B cell (primary cell): ENCODE measurements at regions not wholly inside any gene's neighbourhood (a gene's known extent, or its start where the extent isn't known, plus 50 kb on each side); places are given as distances from the start of the nearest gene placed in this dataset.

Experiments used
- ATAC-seq: fragments of 200-7000 bp; cut with Tn5 transposase; one replicate; pipeline ENCODE4 v1.10.0; 2021; ENCODE audit warnings: low read depth, mild to moderate bottlenecking, moderate number of reproducible peaks, moderate library complexity
- CTCF ChIA-PET: fragments of 350-600 bp; sonication (Branson Sonifier 250); formaldehyde crosslinking; loops from one replicate; lab custom pipeline; 2021; ENCODE audit warnings: antibody characterized with exemption, inconsistent platforms; lab: Charles Lee
- POLR2A ChIA-PET: fragments of 350-600 bp; sonication (Branson Sonifier 250); formaldehyde crosslinking; loops from one replicate; lab custom pipeline; 2021; ENCODE audit warnings: antibody characterized with exemption; lab: Charles Lee
- DNase-seq: peaks from one replicate; pipeline ENCODE4 v3.0.0; 2013
- H2AFZ ChIP-seq: 2 replicates; pipeline ENCODE4 v1.6.1; 2012; ENCODE audit warnings: mild to moderate bottlenecking, low read depth, low read length; ENCODE audit not compliant: insufficient read depth, poor library complexity, severe bottlenecking
- H3K27ac ChIP-seq, 2 donors: 1 replicate in 1 of 2; 2 replicates in 1 of 2; pipeline ENCODE4 v1.5.1; 2012 to 2013; ENCODE audit warnings: low read length in 2 of 2, mild to moderate bottlenecking in 2 of 2, moderate library complexity in 1 of 2
- H3K27me3 ChIP-seq, 4 experiments: fragments of 200-600 bp in 1 of 4; sonication (generic) in 1 of 4; replicated peaks in 1 of 4; 1 replicate in 2 of 4; 2 replicates in 2 of 4; pipeline versions ENCODE4 v1.6.1 to v1.7.0; 2013 to 2016; ENCODE audit warnings: low read length in 3 of 4, mild to moderate bottlenecking in 2 of 4, mixed read lengths in 1 of 4, moderate library complexity in 1 of 4; ENCODE audit not compliant: insufficient read depth in 4 of 4, control insufficient read depth in 3 of 4; ENCODE audit errors: control extremely low read depth in 1 of 4
- H3K36me3 ChIP-seq, 2 experiments: replicated peaks in 1 of 2; 1 replicate in 1 of 2; 2 replicates in 1 of 2; pipeline versions ENCODE4 v1.6.1 to v1.7.1; 2013; ENCODE audit warnings: low read length in 1 of 2; ENCODE audit not compliant: insufficient read depth in 2 of 2, control insufficient read depth in 1 of 2; ENCODE audit errors: control extremely low read depth in 1 of 2, extremely low read depth in 1 of 2
- H3K4me1 ChIP-seq, 2 donors: fragments of 200-600 bp in 1 of 2; sonication (generic) in 1 of 2; 1 replicate in 1 of 2; 2 replicates in 1 of 2; pipeline versions ENCODE4 v1.5.1 to v1.6.1; 2013 to 2017; ENCODE audit warnings: low read length in 2 of 2; ENCODE audit not compliant: control insufficient read depth in 2 of 2, insufficient read depth in 2 of 2
- H3K4me2 ChIP-seq: replicated peaks from 2 replicates; pipeline ENCODE3; 2012; ENCODE audit warnings: mild to moderate bottlenecking, low read depth, low read length; ENCODE audit not compliant: poor library complexity, severe bottlenecking
- H3K4me3 ChIP-seq, 5 experiments: fragments of 200-600 bp in 1 of 5; sonication (generic) in 1 of 5; 1 replicate in 3 of 5; 2 replicates in 2 of 5; pipeline versions ENCODE4 v1.5.1 to v1.7.0; 2011 to 2016; ENCODE audit warnings: low read length in 4 of 5, mild to moderate bottlenecking in 4 of 5, low read depth in 2 of 5, control low read depth in 1 of 5, moderate library complexity in 1 of 5; ENCODE audit not compliant: insufficient read depth in 1 of 5; ENCODE audit errors: control extremely low read depth in 1 of 5, extremely low read depth in 1 of 5
- H3K79me2 ChIP-seq: fragments of 200-600 bp; sonication (generic); one replicate; pipeline ENCODE4 v1.6.0; 2016; ENCODE audit warnings: low read length; ENCODE audit not compliant: control insufficient read depth, insufficient read depth
- H3K9ac ChIP-seq: fragments of 200-600 bp; sonication (generic); 2 replicates; pipeline ENCODE4 v1.6.1; 2017; ENCODE audit warnings: mild to moderate bottlenecking, low read length, moderate library complexity
- H3K9me3 ChIP-seq, 3 donors: one replicate each; pipeline versions ENCODE4 v1.6.1 to v1.7.1; 2013; ENCODE audit warnings: low read length in 2 of 3; ENCODE audit not compliant: control insufficient read depth in 2 of 3, insufficient read depth in 1 of 3; ENCODE audit errors: control extremely low read depth in 1 of 3
- H4K20me1 ChIP-seq: 2 replicates; pipeline ENCODE4 v1.6.0; 2012; ENCODE audit warnings: mild to moderate bottlenecking, low read length; ENCODE audit not compliant: insufficient read depth, control insufficient read depth, poor library complexity, severe bottlenecking
- H3K27ac Mint-ChIP-seq: one replicate; pipeline ENCODE4 v1.8.0; 2021; ENCODE audit warnings: mixed read lengths
- H3K27me3 Mint-ChIP-seq: one replicate; pipeline ENCODE4 v1.8.0; 2021; ENCODE audit warnings: mixed read lengths
- H3K4me1 Mint-ChIP-seq: one replicate; pipeline ENCODE4 v1.8.0; 2021; ENCODE audit warnings: mixed read lengths
- H3K4me3 Mint-ChIP-seq: one replicate; pipeline ENCODE4 v1.8.0; 2021; ENCODE audit warnings: mixed read lengths
- H3K9me3 Mint-ChIP-seq: one replicate; pipeline ENCODE4 v1.8.0; 2022; ENCODE audit warnings: mixed read lengths; ENCODE audit not compliant: insufficient read depth
- CTCF ChIP-seq: fragments of 200-600 bp; IDR thresholded peaks from one replicate; pipeline ENCODE4 v1.8.0; 2022; ENCODE audit warnings: antibody characterized with exemption, mild to moderate bottlenecking
- EZH2 ChIP-seq: IDR thresholded peaks from 2 replicates; pipeline ENCODE4 v1.6.1; 2012; ENCODE audit warnings: borderline replicate concordance, low read depth, mild to moderate bottlenecking, moderate library complexity, low read length; ENCODE audit not compliant: insufficient read depth, poor library complexity, severe bottlenecking
- WGBS: methylation state at CpG from one replicate; pipeline ENCODE4 v1.1.5; 2013; ENCODE audit warnings: missing lambda C conversion rate; ENCODE audit not compliant: insufficient coverage; 5-methylcytosine and 5-hydroxymethylcytosine counted together
- intact Hi-C: fragments of 100-400 bp; cut with micrococcal nuclease; formaldehyde crosslinking; loops from one replicate; pipeline ENCODE4 v1.10.0; 2022

- H3K9me3 Mint-ChIP-seq, result no peaks in the 10 kb centered on the region
- H3K4me1 Mint-ChIP-seq, result no peaks in the 10 kb centered on the region
- H3K27ac ChIP-seq, result no peak overlapping the region
- intact Hi-C loops, result no loop called here
- no peaks in the 10 kb centered on the region for H4K20me1 ChIP-seq
- ChIA-PET POLR2A (no interaction called here), CTCF (no interaction called here)
- ATAC-seq, result no peak
- DNase-seq, result no peak
- no peak overlapping the region for H3K4me2 ChIP-seq
- H3K9ac ChIP-seq, result no peak overlapping the region
- no peak overlapping the region for H3K27ac Mint-ChIP-seq
- H3K79me2 ChIP-seq, result no peaks in the 10 kb centered on the region
- TF ChIP-seq CTCF (no peak), EZH2 (no peak)
- H3K36me3 ChIP-seq, result no peaks in the 10 kb centered on the region
- no peaks in the 10 kb centered on the region for H3K4me1 ChIP-seq
- H3K4me3 Mint-ChIP-seq, result no peak overlapping the region
- H3K9me3 ChIP-seq, result no peaks in the 10 kb centered on the region
- no peak overlapping the region for H2AFZ ChIP-seq
- WGBS, result no CpG with 5 or more reads among the region's 2 CpGs
- H3K27me3 ChIP-seq, result no peaks in the 10 kb centered on the region
- H3K27me3 Mint-ChIP-seq, result peaks cover 24% of the 10 kb centered on the region
- H3K4me3 ChIP-seq, result no peak overlapping the region
Measured at GRCh38 chr5:74544811-74545210, 95.7 kb downstream of the ENC1 start.

GRCh38 chr5:74543162-74543995, 97.1 kb downstream of the ENC1 start:
- H3K36me3 ChIP-seq, result no peaks in the 10 kb centered on the region
- no peak overlapping the region for H3K27ac Mint-ChIP-seq
- no peak overlapping the region for H2AFZ ChIP-seq
- H3K4me1 Mint-ChIP-seq, result no peaks in the 10 kb centered on the region
- no peaks in the 10 kb centered on the region for H3K9me3 Mint-ChIP-seq
- no peaks in the 10 kb centered on the region for H3K79me2 ChIP-seq
- H3K4me1 ChIP-seq, result no peaks in the 10 kb centered on the region
- DNase-seq (no peak), ATAC-seq (no peak)
- H4K20me1 ChIP-seq, result no peaks in the 10 kb centered on the region
- H3K27ac ChIP-seq, result no peak overlapping the region
- ChIA-PET POLR2A (no interaction called here), CTCF (no interaction called here)
- no peak for TF ChIP-seq EZH2
- no peak for TF ChIP-seq CTCF
- no peaks in the 10 kb centered on the region for H3K27me3 ChIP-seq
- H3K4me3 Mint-ChIP-seq, result no peak overlapping the region
- no peak overlapping the region for H3K9ac ChIP-seq
- H3K4me2 ChIP-seq, result no peak overlapping the region
- H3K27me3 Mint-ChIP-seq, result peaks cover 35% of the 10 kb centered on the region
- no peak overlapping the region for H3K4me3 ChIP-seq
- intact Hi-C loops, result no loop called here
- WGBS, result 42% methylated on average over 4 of the region's 14 CpGs
- H3K9me3 ChIP-seq, result no peaks in the 10 kb centered on the region
